Endodermal cell (in vitro differentiated cells): ENCODE measurements at regions not wholly inside any gene's neighbourhood (a gene's known extent, or its start where the extent isn't known, plus 50 kb on each side); places are given as distances from the start of the nearest gene placed in this dataset.

Experiments
- DNase-seq: peaks from one replicate; pipeline ENCODE4 v3.0.0-alpha.2; 2017
- H3K27ac ChIP-seq: 2 replicates; pipeline ENCODE4 v1.5.1; 2013; ENCODE audit warnings: mild to moderate bottlenecking, low read depth, low read length, moderate library complexity
- H3K27me3 ChIP-seq: 2 replicates; pipeline ENCODE4 v1.6.1; 2013; ENCODE audit warnings: mild to moderate bottlenecking, low read length, moderate library complexity; ENCODE audit not compliant: insufficient read depth, control insufficient read depth, poor library complexity, severe bottlenecking
- H3K36me3 ChIP-seq: 2 replicates; pipeline ENCODE4 v1.7.0; 2013; ENCODE audit warnings: mild to moderate bottlenecking, low read length, moderate library complexity; ENCODE audit not compliant: control insufficient read depth, insufficient read depth
- H3K4me1 ChIP-seq: one replicate; pipeline ENCODE4 v1.7.0; 2013; ENCODE audit warnings: low read length; ENCODE audit not compliant: control insufficient read depth, insufficient read depth
- H3K4me3 ChIP-seq: 2 replicates; pipeline ENCODE4 v1.5.1; 2013; ENCODE audit warnings: mild to moderate bottlenecking, low read length, moderate library complexity
- H3K9ac ChIP-seq: 2 replicates; pipeline ENCODE4 v1.6.1; 2013; ENCODE audit warnings: mild to moderate bottlenecking, low read length, moderate library complexity; ENCODE audit not compliant: poor library complexity, severe bottlenecking; ENCODE audit errors: extremely low read depth
- H3K9me3 ChIP-seq: 2 replicates; pipeline ENCODE4 v1.6.1; 2013; ENCODE audit warnings: mild to moderate bottlenecking, low read length, moderate library complexity; ENCODE audit not compliant: control insufficient read depth
- H3K27ac Mint-ChIP-seq: 2 replicates; pipeline ENCODE4 v1.8.0; 2020; ENCODE audit warnings: mixed read lengths
- H3K27me3 Mint-ChIP-seq: 2 replicates; pipeline ENCODE4 v1.8.0; 2021; ENCODE audit warnings: mild to moderate bottlenecking, mixed read lengths; ENCODE audit not compliant: insufficient read depth
- H3K36me3 Mint-ChIP-seq: 2 replicates; pipeline ENCODE4 v1.8.0; 2020; ENCODE audit warnings: low read depth, mixed read lengths
- H3K4me1 Mint-ChIP-seq: 2 replicates; pipeline ENCODE4 v1.8.0; 2020; ENCODE audit warnings: mixed read lengths
- H3K4me3 Mint-ChIP-seq: 2 replicates; pipeline ENCODE4 v1.8.0; 2020; ENCODE audit warnings: mild to moderate bottlenecking, moderate library complexity, mixed read lengths
- H3K9me3 Mint-ChIP-seq: 2 replicates; pipeline ENCODE4 v1.8.0; 2020; ENCODE audit warnings: mild to moderate bottlenecking, mixed read lengths
- CTCF ChIP-seq: fragments of 200-600 bp; sonication (generic); conservative IDR thresholded peaks from 2 replicates; pipeline ENCODE4 v1.5.0; 2021; ENCODE audit warnings: antibody characterized with exemption, mild to moderate bottlenecking
- WGBS, 2 experiments: methylation state at CpG; one replicate each; pipeline versions ENCODE4 v1.1.5 to v1.1.7; 2013; ENCODE audit warnings: missing lambda C conversion rate in 2 of 2, mixed read lengths in 1 of 2; ENCODE audit not compliant: insufficient coverage in 1 of 2, insufficient read length in 1 of 2; 5-methylcytosine and 5-hydroxymethylcytosine counted together

- no peaks in the 10 kb centered on the region for H3K27me3 ChIP-seq
- no peaks in the 10 kb centered on the region for H3K36me3 Mint-ChIP-seq
- H3K27ac ChIP-seq, result no peak overlapping the region
- peaks cover 9% of the 10 kb centered on the region for H3K9me3 Mint-ChIP-seq
- H3K27me3 Mint-ChIP-seq, result peaks cover 10% of the 10 kb centered on the region
- 86 to 91% methylated on average over 3 to 8 of the region's 8 CpGs for WGBS, 2 experiments
- H3K4me3 ChIP-seq, result no peak overlapping the region
- H3K9me3 ChIP-seq, result peaks cover 12% of the 10 kb centered on the region
- H3K4me3 Mint-ChIP-seq, result no peak overlapping the region
- no peak for DNase-seq
- H3K27ac Mint-ChIP-seq, result no peak overlapping the region
- TF ChIP-seq CTCF, result no peak
- no peak overlapping the region for H3K9ac ChIP-seq
- H3K4me1 Mint-ChIP-seq, result no peaks in the 10 kb centered on the region
- H3K36me3 ChIP-seq, result no peaks in the 10 kb centered on the region
- H3K4me1 ChIP-seq, result no peaks in the 10 kb centered on the region
These were observed 122.1 kb upstream of the MLN start for GRCh38 chr6:33925936-33926335.

DNA sequence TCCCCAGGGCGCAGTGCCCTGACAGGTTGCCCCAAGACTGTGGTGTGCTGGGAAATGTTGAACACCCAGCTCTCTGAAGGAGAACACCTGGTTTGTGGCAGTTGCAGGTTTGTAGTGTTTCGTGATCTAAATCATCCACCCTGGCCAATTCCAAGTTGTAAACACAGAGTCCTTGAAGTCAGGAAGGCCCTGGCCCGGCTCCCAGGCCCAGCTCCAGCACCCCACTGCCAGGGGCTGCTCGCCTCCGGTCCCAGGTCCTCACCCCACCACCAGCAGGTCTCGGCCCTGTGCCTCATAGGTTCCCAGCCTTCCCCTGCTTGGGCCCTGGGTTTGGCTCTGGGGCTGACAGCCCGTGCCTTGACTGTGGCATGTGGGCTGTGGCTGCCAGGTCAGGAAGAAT lies 121.4 kb upstream of the MLN start:
- H3K9ac ChIP-seq, result no peak overlapping the region
- peaks cover 12% of the 10 kb centered on the region for H3K9me3 ChIP-seq
- TF ChIP-seq CTCF, result no peak
- H3K4me1 ChIP-seq, result no peaks in the 10 kb centered on the region
- WGBS, 2 experiments, result 88 to 90% methylated on average over 4 to 7 of the region's 7 CpGs
- H3K9me3 Mint-ChIP-seq, result peaks cover 9% of the 10 kb centered on the region
- no peak overlapping the region for H3K4me3 Mint-ChIP-seq
- H3K36me3 ChIP-seq, result no peaks in the 10 kb centered on the region
- H3K4me3 ChIP-seq, result no peak overlapping the region
- H3K36me3 Mint-ChIP-seq, result no peaks in the 10 kb centered on the region
- DNase-seq, result no peak
- H3K27ac ChIP-seq, result no peak overlapping the region
- H3K27ac Mint-ChIP-seq, result no peak overlapping the region
- H3K27me3 ChIP-seq, result no peaks in the 10 kb centered on the region
- no peaks in the 10 kb centered on the region for H3K4me1 Mint-ChIP-seq
- H3K27me3 Mint-ChIP-seq, result peaks cover 4% of the 10 kb centered on the region

DNA sequence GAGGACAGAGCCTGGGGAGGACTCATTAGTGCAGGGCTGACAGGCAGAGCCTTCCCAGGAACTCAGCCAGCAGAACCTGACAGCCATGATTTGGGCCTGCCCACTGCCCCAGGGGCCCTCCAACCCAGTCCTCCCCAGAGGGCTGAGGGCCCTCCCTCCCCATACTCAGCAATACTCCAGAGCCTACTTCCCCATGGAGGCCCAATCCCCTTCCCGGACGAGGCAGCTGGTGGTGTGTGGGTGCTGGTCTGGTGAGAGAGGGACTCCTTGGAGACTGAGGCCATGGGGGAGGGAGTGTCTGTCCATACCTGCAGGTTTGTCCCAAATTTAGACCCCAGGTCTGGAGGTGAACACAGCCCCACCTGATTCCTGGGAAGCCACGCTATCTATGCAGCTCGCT lies 120.9 kb upstream of the MLN start:
- Histone ChIP-seq H3K27ac (no peak overlapping the region), H3K4me3 (no peak overlapping the region), H3K9me3 (peaks cover 12% of the 10 kb centered on the region), H3K27me3 (no peaks in the 10 kb centered on the region), H3K36me3 (no peaks in the 10 kb centered on the region), H3K9ac (no peak overlapping the region), H3K4me1 (no peaks in the 10 kb centered on the region)
- Mint-ChIP-seq H3K27me3 (peaks cover 5% of the 10 kb centered on the region), H3K4me1 (no peaks in the 10 kb centered on the region), H3K36me3 (no peaks in the 10 kb centered on the region), H3K4me3 (no peak overlapping the region), H3K27ac (no peak overlapping the region), H3K9me3 (peaks cover 9% of the 10 kb centered on the region)
- 92% methylated on average over 2 to 4 of the region's 4 CpGs for WGBS, 2 experiments
- DNase-seq, result no peak
- no peak for TF ChIP-seq CTCF
